NCI-H146 treated with DMSO at 0.1 percent for 48 hours (cell line): ENCODE measurements at regions not wholly inside any gene's neighbourhood (a gene's known extent, or its start where the extent isn't known, plus 50 kb on each side); places are given as distances from the start of the nearest gene placed in this dataset.
"Not testable (repeated sequence)": the region's sequence is repeated elsewhere in the genome, so short reads cannot be mapped to it uniquely, and the experiment has no call there.

Experiments
- DNase-seq: peaks from one replicate; lab custom pipeline; 2025; ENCODE audit not compliant: unreplicated experiment; lab: John Stamatoyannopoulos, UW

- no peak for DNase-seq
These were observed 279.9 kb downstream of the NEBL start for GRCh38 chr10:20616918-20617810.

- DNase-seq = no peak
These were observed 280.9 kb downstream of the NEBL start for GRCh38 chr10:20616056-20616671.

- no peak for DNase-seq
These were observed 281.7 kb downstream of the NEBL start for GRCh38 chr10:20615395-20615794.

GRCh38 chr10:20614911-20615310, 282.2 kb downstream of the NEBL start:
- DNase-seq = no peak

- DNase-seq = peak; percentile 29
These were observed 288.6 kb downstream of the NEBL start for GRCh38 chr10:20608503-20608902.

- DNase-seq = no peak
These were observed 290.1 kb downstream of the NEBL start for GRCh38 chr10:20606985-20607384.

- peak; percentile 38 for DNase-seq
These were observed 295.1 kb downstream of the NEBL start for GRCh38 chr10:20601941-20602461.

GRCh38 chr10:20598590-20598989, 298.5 kb downstream of the NEBL start:
- DNase-seq = no peak

GRCh38 chr10:20596911-20597310, 300.2 kb downstream of the NEBL start:
- DNase-seq = no peak

GRCh38 chr10:20596065-20596755, 300.9 kb downstream of the NEBL start:
- DNase-seq = no peak

- DNase-seq = no peak
These were observed 303.5 kb downstream of the NEBL start for GRCh38 chr10:20593649-20594048.

- DNase-seq = no peak
These were observed 315.1 kb downstream of the NEBL start for GRCh38 chr10:20582041-20582440.

GRCh38 chr10:20573924-20574323, 323.2 kb downstream of the NEBL start:
- DNase-seq = no peak

- DNase-seq = not testable (repeated sequence)
These were observed 341.1 kb downstream of the NEBL start for GRCh38 chr10:20555990-20556389.

- DNase-seq = no peak
These were observed 344.7 kb downstream of the NEBL start for GRCh38 chr10:20552382-20552781.

- no peak for DNase-seq
These were observed 345.4 kb downstream of the NEBL start for GRCh38 chr10:20551761-20552160.

- peak; percentile 34 for DNase-seq
These were observed 360.9 kb downstream of the NEBL start for GRCh38 chr10:20535897-20536881.

- not testable (repeated sequence) for DNase-seq
These were observed 365.7 kb downstream of the NEBL start for GRCh38 chr10:20531241-20531883.

GRCh38 chr10:20521186-20521585, 375.9 kb downstream of the NEBL start:
- DNase-seq = no peak

- no peak for DNase-seq
These were observed 381.5 kb downstream of the NEBL start for GRCh38 chr10:20515654-20516053.
